Left ventricle myocardium inferior (tissue), 1 donor: ENCODE measurements at regions not wholly inside any gene's neighbourhood (a gene's known extent, or its start where the extent isn't known, plus 50 kb on each side); places are given as distances from the start of the nearest gene placed in this dataset.
"Not testable (repeated sequence)": the region's sequence is repeated elsewhere in the genome, so short reads cannot be mapped to it uniquely, and the experiment has no call there.

Experiments
- DNase-seq: peaks from one replicate; pipeline ENCODE4 v3.0.0-alpha.2; 2020
- H3K27ac ChIP-seq: fragments of 200-600 bp; replicated peaks from 2 replicates; pipeline ENCODE4 v1.8.0; 2021
- H3K27me3 ChIP-seq: fragments of 200-600 bp; 2 replicates; pipeline ENCODE4 v1.8.0; 2021; ENCODE audit warnings: low read depth
- H3K36me3 ChIP-seq: fragments of 200-600 bp; 2 replicates; pipeline ENCODE4 v1.8.0; 2021
- H3K4me1 ChIP-seq: fragments of 200-600 bp; 2 replicates; pipeline ENCODE4 v1.8.0; 2021
- H3K4me3 ChIP-seq: fragments of 200-600 bp; 2 replicates; pipeline ENCODE4 v1.8.0; 2021; ENCODE audit warnings: mild to moderate bottlenecking, moderate library complexity
- H3K9me3 ChIP-seq: fragments of 200-600 bp; replicated peaks from 2 replicates; pipeline ENCODE4 v1.8.0; 2021
- intact Hi-C: fragments of 100-400 bp; cut with micrococcal nuclease; formaldehyde crosslinking; loops from one replicate; pipeline ENCODE4 v1.11.0; 2022
- TF ChIP-seq, protein P1 (sequence below): fragments of 200-600 bp; IDR thresholded peaks from 2 replicates; pipeline ENCODE4 v1.8.0; 2021; ENCODE audit warnings: antibody characterized with exemption, mild to moderate bottlenecking, borderline replicate concordance
- donor health status: DM: no; HTN: yes; CAD: no; lungs with severe emphysema.

DNA sequence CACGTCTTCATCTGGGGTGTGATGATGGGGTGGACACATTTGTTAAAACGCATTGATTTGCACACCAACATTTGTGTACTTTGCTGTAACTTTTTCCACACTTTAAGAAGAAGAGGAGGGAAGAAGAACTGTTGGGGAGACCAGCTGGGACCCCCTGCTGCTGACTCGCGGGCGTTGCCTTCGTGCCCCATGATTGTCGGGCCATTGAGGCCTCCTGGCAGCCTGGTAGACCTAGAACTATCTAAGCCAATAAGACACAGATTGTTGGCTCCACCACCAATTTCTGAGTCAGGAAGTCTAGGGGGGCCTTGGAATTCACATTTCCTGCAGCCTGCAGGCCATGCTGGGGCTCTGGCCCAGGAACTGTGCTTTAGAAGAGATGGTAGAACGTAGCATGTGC lies 105.5 kb downstream of the TNFRSF13B start:
- H3K4me3 ChIP-seq, result no peak overlapping the region
- H3K27ac ChIP-seq, result no peak overlapping the region
- no peaks in the 10 kb centered on the region for H3K9me3 ChIP-seq
- intact Hi-C loops, result no loop called here
- no peak for DNase-seq
- H3K4me1 ChIP-seq, result no peaks in the 10 kb centered on the region
- no peaks in the 10 kb centered on the region for H3K27me3 ChIP-seq
- no peaks in the 10 kb centered on the region for H3K36me3 ChIP-seq
- TF ChIP-seq, protein P1, sequence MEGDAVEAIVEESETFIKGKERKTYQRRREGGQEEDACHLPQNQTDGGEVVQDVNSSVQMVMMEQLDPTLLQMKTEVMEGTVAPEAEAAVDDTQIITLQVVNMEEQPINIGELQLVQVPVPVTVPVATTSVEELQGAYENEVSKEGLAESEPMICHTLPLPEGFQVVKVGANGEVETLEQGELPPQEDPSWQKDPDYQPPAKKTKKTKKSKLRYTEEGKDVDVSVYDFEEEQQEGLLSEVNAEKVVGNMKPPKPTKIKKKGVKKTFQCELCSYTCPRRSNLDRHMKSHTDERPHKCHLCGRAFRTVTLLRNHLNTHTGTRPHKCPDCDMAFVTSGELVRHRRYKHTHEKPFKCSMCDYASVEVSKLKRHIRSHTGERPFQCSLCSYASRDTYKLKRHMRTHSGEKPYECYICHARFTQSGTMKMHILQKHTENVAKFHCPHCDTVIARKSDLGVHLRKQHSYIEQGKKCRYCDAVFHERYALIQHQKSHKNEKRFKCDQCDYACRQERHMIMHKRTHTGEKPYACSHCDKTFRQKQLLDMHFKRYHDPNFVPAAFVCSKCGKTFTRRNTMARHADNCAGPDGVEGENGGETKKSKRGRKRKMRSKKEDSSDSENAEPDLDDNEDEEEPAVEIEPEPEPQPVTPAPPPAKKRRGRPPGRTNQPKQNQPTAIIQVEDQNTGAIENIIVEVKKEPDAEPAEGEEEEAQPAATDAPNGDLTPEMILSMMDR, result no peak

DNA sequence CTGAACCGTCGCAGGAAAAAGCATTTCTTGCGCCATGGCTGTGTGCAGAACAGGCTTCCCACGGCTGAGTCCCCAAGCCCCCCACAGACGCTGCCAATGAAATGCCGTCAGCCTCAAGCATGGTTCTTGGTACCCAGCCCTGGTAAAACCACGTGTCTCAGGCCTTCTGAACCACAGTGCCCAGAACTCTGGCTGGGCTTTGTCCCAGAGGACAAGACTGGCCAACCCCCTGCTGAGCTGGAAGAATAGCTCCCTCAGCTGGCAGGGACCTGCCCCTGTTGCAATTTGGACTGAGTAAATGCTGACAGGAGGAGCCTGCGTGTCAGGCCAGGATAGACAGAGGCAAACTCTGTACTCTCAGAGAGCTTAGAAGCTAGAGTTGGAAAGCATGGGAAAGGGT lies 106.2 kb downstream of the TNFRSF13B start:
- H3K4me1 ChIP-seq, H3K9me3 ChIP-seq, H3K27me3 ChIP-seq, intact Hi-C loops, DNase-seq, H3K27ac ChIP-seq, H3K36me3 ChIP-seq, H3K4me3 ChIP-seq: not testable (repeated sequence)

DNA sequence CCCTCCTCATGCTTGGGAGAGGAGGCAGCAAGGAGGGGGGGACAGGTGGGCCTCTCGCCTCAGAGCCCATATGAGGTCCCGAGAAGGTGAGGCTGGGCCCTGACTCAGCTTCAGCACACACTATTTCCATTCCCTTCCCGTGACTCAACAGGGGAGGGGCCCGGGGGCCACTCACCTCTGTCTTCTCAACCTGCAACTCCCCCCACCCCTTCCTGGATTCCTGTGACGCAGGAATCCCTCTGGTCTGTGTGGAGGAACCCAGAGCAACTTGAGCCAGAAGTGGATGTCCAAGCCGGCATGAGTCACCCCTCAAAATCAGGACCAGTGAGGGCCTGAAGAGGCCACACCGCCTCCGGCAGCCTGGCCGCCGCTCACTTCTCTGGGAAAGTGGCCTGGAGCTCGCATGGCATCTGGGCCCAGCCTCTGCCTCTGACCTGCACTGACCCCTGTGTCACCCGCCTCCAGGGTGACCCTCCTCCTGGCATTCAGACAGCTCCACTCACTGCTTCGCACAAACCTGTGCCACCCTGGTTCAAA lies 106.8 kb downstream of the TNFRSF13B start:
- H3K36me3 ChIP-seq, H3K9me3 ChIP-seq, H3K4me1 ChIP-seq, intact Hi-C loops, DNase-seq, H3K27ac ChIP-seq, H3K4me3 ChIP-seq, H3K27me3 ChIP-seq: not testable (repeated sequence)

DNA sequence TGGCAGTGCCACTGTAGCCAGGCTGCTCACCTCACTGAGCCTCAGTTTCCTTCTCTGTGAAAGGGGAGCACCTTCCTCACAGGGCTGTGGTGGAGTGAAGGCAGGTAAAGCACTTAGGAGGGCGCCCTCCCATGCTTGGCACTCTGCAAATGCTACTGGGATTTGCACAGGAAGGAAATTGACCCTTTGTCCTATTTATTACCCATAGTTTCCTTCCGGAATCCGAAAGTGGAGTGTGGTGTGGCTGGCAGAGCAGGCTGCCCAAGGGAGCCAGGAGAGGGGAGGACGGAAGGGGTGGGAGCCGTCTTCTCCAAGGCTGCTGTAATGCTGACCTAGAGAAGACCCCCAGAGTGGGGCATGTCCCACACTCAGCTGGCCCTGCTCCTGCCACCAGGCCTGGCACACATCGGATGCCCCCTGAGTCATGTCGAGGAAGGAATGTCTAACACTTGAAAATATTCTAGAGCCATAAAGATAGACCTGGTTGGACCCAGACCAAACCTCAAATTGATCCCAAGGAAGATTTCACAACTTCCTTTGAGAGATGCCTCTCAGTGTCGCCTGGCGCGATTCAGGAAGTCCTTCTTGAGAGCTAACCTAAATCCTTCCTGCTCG lies 107.3 kb downstream of the TNFRSF13B start:
- intact Hi-C loops, H3K4me3 ChIP-seq, H3K27me3 ChIP-seq, DNase-seq, H3K36me3 ChIP-seq, H3K9me3 ChIP-seq, H3K4me1 ChIP-seq, H3K27ac ChIP-seq: not testable (repeated sequence)

DNA sequence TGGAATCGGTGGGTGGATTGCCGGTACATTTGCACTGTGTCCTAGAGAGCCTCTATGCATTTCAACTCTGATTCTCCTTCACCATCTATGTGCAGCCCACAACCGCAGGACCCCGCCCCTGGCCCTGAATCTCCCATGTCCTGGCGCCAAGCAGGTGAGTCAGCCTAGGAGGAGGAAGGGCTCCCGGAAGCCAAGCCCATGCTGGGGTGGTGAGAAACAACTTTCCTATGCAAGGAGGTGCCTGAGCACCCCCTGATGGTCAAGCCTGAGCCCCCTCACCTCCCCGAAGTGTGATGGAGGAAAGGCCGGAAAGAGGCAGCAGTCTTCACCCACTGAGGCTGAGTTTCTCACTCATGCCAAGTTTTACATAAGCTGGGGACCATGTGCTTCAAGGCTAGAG lies 110.8 kb downstream of the TNFRSF13B start:
- H3K27me3 ChIP-seq, DNase-seq, H3K4me1 ChIP-seq, H3K36me3 ChIP-seq, intact Hi-C loops, H3K4me3 ChIP-seq, H3K9me3 ChIP-seq, H3K27ac ChIP-seq: not testable (repeated sequence)

DNA sequence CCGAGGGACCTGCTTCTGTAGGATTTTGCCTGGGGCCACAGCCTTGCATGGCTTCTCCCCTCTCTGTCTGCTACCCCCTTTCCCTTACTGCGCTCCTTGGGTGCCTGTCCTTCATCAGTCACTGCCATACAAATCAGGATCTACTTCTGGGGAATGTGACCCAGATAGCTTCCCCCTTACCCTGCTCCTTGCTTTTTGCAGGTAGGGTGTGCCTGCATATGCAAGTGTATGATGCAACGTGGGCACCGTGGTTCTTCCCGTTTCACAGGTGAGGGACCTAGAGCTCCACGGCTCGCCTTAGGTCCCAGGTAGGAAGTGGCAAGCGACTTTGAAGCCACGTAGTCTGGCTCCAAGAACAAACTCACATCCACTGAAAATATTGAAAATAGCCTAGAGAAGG lies 111.5 kb downstream of the TNFRSF13B start:
- H3K27me3 ChIP-seq, H3K9me3 ChIP-seq, DNase-seq, H3K4me1 ChIP-seq, intact Hi-C loops, H3K27ac ChIP-seq, H3K4me3 ChIP-seq, H3K36me3 ChIP-seq: not testable (repeated sequence)

DNA sequence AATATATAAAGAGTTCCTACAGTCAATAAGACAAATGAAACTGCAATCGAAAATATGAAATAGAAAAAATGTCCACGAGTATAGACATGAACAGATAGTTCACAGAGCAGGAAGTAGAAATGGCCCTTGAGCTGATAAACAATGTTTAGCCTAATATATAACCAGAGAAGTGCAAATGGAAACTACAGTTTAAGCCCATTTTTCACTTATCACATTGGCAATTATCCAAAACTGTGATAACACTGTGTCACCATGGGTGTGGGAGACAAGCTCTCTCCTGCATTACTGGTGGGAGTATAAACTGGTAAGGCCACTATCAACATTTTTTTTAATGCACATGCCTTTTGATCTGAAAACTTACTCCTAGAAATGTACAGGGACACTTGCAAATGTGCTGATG lies 112.4 kb downstream of the TNFRSF13B start:
- H3K4me3 ChIP-seq, H3K27ac ChIP-seq, intact Hi-C loops, H3K9me3 ChIP-seq, H3K36me3 ChIP-seq, H3K4me1 ChIP-seq, DNase-seq: not testable (repeated sequence)
- peaks cover 10% of the 10 kb centered on the region for H3K27me3 ChIP-seq

DNA sequence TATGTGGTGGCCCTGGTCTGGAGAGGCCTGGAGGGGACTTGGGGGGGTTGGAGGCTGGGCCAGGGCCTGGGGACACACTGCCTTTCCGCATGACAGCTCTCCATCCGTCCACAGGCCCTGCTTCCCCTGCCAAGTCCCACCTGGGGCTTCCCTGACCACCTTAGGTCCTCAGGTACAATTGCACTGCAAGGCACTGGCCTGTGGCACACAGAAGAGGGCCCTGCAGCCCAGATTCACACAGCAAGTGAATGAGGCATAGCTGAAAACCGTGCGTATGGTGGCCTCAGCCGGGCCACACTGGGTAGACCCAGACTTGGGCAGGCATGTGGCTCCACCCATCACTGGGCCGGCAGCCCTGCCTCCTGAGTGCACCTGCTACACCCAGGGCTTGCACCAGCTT lies 114.2 kb downstream of the TNFRSF13B start:
- DNase-seq, H3K4me3 ChIP-seq, H3K4me1 ChIP-seq, H3K27ac ChIP-seq, intact Hi-C loops, H3K36me3 ChIP-seq, H3K9me3 ChIP-seq: not testable (repeated sequence)
- H3K27me3 ChIP-seq, result peaks cover 13% of the 10 kb centered on the region

DNA sequence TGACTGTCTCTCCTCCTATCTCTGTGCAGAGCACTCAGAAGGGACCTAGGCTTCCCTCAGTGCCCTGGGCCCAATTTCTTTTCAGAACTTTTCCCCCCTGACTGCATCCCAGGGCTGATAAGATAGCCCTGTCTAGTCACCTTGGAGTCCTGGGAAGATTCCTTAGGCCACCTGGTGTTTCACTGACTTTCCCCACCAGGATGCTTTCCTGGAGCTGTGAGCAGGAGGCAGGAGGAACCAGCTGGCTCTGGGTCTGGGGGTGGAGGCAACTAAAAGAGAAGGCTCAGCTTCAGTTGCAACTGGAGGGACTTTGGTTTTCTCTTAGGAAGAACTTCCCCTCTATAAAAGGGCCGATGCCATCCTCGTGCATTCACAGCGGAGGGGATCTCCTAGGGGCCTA lies 115.1 kb downstream of the TNFRSF13B start:
- intact Hi-C loops, H3K36me3 ChIP-seq, H3K4me3 ChIP-seq, H3K4me1 ChIP-seq, H3K9me3 ChIP-seq, DNase-seq, H3K27ac ChIP-seq: not testable (repeated sequence)
- peaks cover 15% of the 10 kb centered on the region for H3K27me3 ChIP-seq

DNA sequence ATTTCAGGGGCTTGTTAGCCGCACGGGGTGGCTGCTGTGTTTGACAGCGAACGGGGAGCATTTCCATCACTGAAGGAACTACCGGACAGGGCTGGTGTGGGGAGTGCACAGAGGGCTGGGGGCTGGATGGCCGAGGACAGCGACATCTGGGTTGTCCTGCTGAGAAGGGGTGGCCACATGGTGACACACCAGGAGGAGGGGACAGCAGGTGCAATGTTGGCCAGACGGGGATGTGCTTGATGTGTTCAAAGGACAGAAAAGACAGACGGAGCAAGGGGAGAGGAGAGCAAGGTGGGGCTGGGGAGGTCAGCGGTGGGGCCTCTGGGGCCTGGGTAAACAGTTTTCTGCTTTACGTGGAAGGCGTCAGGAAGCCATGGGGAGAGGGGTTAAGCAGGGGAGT lies 115.7 kb downstream of the TNFRSF13B start:
- peaks cover 15% of the 10 kb centered on the region for H3K27me3 ChIP-seq
- H3K4me3 ChIP-seq, H3K4me1 ChIP-seq, DNase-seq, H3K9me3 ChIP-seq, intact Hi-C loops, H3K36me3 ChIP-seq, H3K27ac ChIP-seq: not testable (repeated sequence)

DNA sequence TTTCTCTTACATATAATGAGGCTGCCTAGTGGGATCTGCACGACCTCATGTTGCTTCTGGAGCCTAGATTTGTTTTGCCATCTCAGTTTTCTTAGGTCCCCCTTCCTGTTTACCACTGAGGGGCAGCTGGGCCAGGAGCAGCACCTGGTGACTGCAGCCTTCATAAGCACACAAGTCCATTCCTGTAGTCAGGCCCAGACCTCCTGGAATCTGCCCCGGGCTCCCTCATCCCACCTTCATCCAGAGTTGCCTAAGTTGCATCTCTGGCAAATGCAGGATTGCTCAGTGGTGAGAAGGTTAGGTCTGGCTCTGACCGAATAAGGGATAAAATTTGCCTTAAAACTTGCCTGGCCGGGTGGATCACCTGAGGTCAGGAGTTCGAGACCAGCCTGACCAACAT lies 117.3 kb downstream of the TNFRSF13B start:
- H3K4me3 ChIP-seq, H3K4me1 ChIP-seq, H3K27ac ChIP-seq, H3K36me3 ChIP-seq, intact Hi-C loops, H3K9me3 ChIP-seq, DNase-seq: not testable (repeated sequence)
- H3K27me3 ChIP-seq, result peaks cover 15% of the 10 kb centered on the region
